ENCODE measurements at regions not wholly inside any gene's neighbourhood (a gene's known extent, or its start where the extent isn't known, plus 50 kb on each side); places are given as distances from the start of the nearest gene placed in this dataset.

DNA sequence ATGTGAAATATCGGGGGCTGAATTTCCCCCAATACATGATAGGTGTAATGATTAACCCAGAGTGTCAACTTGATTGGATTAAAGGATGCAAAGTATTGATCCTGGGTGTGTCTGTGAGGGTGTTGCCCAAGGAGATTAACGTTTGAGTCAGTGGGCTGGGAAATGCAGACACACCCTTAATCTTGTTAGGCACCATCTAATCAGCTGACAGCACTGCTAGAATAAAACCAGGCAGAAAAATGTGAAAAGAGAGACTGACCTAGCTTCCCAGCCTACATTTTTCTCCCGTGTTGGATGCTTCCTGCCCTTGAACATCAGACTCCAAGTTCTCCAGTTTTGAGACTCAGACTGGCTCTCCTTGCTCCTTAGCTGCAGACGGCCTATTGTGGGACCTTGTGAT lies 247.8 kb downstream of the OTOL1 start:
- intact Hi-C loops (cut with DNase I): no loop called here
- DNase-seq (ENCODE audit: extremely low spot score in 2 of 2): no peak
- H3K27me3 ChIP-seq: no peaks in the 10 kb centered on the region
- H3K36me3 ChIP-seq: no peaks in the 10 kb centered on the region
- H3K27ac ChIP-seq: no peak overlapping the region
- TF ChIP-seq POLR2AphosphoS5 (IDR thresholded peaks at IDR 0.05; ENCODE audit: insufficient read depth in 1 of 2, low read depth in 1 of 2) (no peak), CTCF (IDR thresholded peaks at IDR 0.05) (no peak), POLR2A (IDR thresholded peaks at IDR 0.05) (no peak)
- no peaks in the 10 kb centered on the region for H3K4me1 ChIP-seq
- H3K9me3 ChIP-seq: no peaks in the 10 kb centered on the region
- no peak overlapping the region for H3K4me3 ChIP-seq

- Histone ChIP-seq H3K4me1 (no peaks in the 10 kb centered on the region), H3K36me3 (no peaks in the 10 kb centered on the region), H3K4me3 (no peak overlapping the region), H3K9me3 (no peaks in the 10 kb centered on the region), H3K27me3 (no peaks in the 10 kb centered on the region), H3K27ac (no peak overlapping the region)
- no peak for TF ChIP-seq POLR2A (IDR thresholded peaks at IDR 0.05)
- TF ChIP-seq CTCF (IDR thresholded peaks at IDR 0.05): no peak
- no peak for TF ChIP-seq POLR2AphosphoS5 (IDR thresholded peaks at IDR 0.05; ENCODE audit: insufficient read depth in 1 of 2, low read depth in 1 of 2)
- DNase-seq (ENCODE audit: extremely low spot score in 2 of 2): no peak
- intact Hi-C loops (cut with DNase I): no loop called here
Measured at GRCh38 chr3:161745741-161746140, 249.1 kb downstream of the OTOL1 start.

GRCh38 chr3:161748049-161748448 lies 251.4 kb downstream of the OTOL1 start:
- no peak overlapping the region for H3K27ac ChIP-seq
- TF ChIP-seq POLR2A (IDR thresholded peaks at IDR 0.05) (no peak), POLR2AphosphoS5 (IDR thresholded peaks at IDR 0.05; ENCODE audit: insufficient read depth in 1 of 2, low read depth in 1 of 2) (no peak), CTCF (IDR thresholded peaks at IDR 0.05) (no peak)
- no peaks in the 10 kb centered on the region for H3K9me3 ChIP-seq
- no peak overlapping the region for H3K4me3 ChIP-seq
- H3K27me3 ChIP-seq: no peaks in the 10 kb centered on the region
- H3K36me3 ChIP-seq: no peaks in the 10 kb centered on the region
- no peak for DNase-seq (ENCODE audit: extremely low spot score in 2 of 2)
- intact Hi-C loops (cut with DNase I): no loop called here
- no peaks in the 10 kb centered on the region for H3K4me1 ChIP-seq

DNA sequence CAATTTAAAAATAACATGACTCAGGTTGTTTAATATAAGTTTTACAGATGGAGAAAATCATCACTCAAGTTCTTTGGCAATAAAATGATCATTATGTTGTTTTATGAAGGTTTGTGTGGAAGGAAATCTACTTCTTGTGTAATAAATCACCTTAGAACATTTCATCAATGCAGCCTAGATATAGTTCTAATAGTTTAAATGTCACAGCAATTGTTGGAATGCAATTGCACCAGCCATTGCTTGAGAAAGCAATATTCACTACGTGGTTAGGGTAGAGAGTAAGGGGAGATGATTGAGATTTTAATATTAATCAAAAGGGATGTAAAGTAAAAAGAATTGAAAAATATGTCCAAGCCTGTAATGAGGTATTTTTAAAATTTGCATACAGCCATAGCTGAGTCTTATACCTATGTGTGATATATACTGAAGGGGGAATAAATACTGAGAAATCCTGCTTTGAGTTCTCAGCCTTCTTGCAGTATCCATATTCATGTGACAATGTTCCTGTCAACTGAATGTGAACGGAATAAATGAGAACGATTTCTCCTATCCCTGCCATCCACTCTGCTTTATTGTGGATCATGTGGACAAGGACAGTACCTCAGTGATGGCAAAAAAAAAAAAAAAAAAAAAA lies 257.9 kb downstream of the OTOL1 start:
- Histone ChIP-seq H3K4me3 (no peak overlapping the region), H3K36me3 (no peaks in the 10 kb centered on the region), H3K27me3 (no peaks in the 10 kb centered on the region), H3K4me1 (no peaks in the 10 kb centered on the region), H3K9me3 (no peaks in the 10 kb centered on the region), H3K27ac (no peak overlapping the region)
- no peak for TF ChIP-seq POLR2AphosphoS5 (IDR thresholded peaks at IDR 0.05; ENCODE audit: insufficient read depth in 1 of 2, low read depth in 1 of 2)
- TF ChIP-seq CTCF (IDR thresholded peaks at IDR 0.05): no peak
- intact Hi-C loops (cut with DNase I): no loop called here
- no peak for DNase-seq (ENCODE audit: extremely low spot score in 2 of 2)

GRCh38 chr3:161759444-161759843 lies 262.8 kb downstream of the OTOL1 start:
- no peak for TF ChIP-seq CTCF (IDR thresholded peaks at IDR 0.05)
- no peak for TF ChIP-seq POLR2AphosphoS5 (IDR thresholded peaks at IDR 0.05; ENCODE audit: insufficient read depth in 1 of 2, low read depth in 1 of 2)
- no peak for TF ChIP-seq POLR2A (IDR thresholded peaks at IDR 0.05)

More at GRCh38 chr3:161759444-161759843, 262.8 kb downstream of the OTOL1 start:
- H3K36me3 ChIP-seq: no peaks in the 10 kb centered on the region
- no peak overlapping the region for H3K27ac ChIP-seq
- intact Hi-C loops (cut with DNase I): no loop called here
- no peaks in the 10 kb centered on the region for H3K4me1 ChIP-seq
- H3K4me3 ChIP-seq: no peak overlapping the region
- no peaks in the 10 kb centered on the region for H3K27me3 ChIP-seq
- DNase-seq (ENCODE audit: extremely low spot score in 2 of 2): no peak
- no peaks in the 10 kb centered on the region for H3K9me3 ChIP-seq
